HG02938 (cell line): ENCODE measurements at regions not wholly inside any gene's neighbourhood (a gene's known extent, or its start where the extent isn't known, plus 50 kb on each side); places are given as distances from the start of the nearest gene placed in this dataset.

Source experiments
- ATAC-seq: cut with Tn5 transposase; IDR thresholded peaks from one replicate; pipeline ENCODE4 v1.9.1; 2021; ENCODE audit warnings: mild to moderate bottlenecking, moderate library complexity; ENCODE audit not compliant: unreplicated experiment

- ATAC-seq, result no peak
These were observed 1537.1 kb upstream of the FLRT2 start for GRCh38 chr14:83992857-83993256.

GRCh38 chr14:83993545-83993944 lies 1536.4 kb upstream of the FLRT2 start:
- no peak for ATAC-seq

- ATAC-seq, result no peak
These were observed 1535.9 kb upstream of the FLRT2 start for GRCh38 chr14:83994020-83994419.

- no peak for ATAC-seq
These were observed 1528.9 kb upstream of the FLRT2 start for GRCh38 chr14:84001023-84001422.

GRCh38 chr14:84003346-84003745 lies 1526.6 kb upstream of the FLRT2 start:
- no peak for ATAC-seq

GRCh38 chr14:84006643-84007155 lies 1523.2 kb upstream of the FLRT2 start:
- ATAC-seq, result no peak

- ATAC-seq, result no peak
These were observed 1516.5 kb upstream of the FLRT2 start for GRCh38 chr14:84013424-84013823.

DNA sequence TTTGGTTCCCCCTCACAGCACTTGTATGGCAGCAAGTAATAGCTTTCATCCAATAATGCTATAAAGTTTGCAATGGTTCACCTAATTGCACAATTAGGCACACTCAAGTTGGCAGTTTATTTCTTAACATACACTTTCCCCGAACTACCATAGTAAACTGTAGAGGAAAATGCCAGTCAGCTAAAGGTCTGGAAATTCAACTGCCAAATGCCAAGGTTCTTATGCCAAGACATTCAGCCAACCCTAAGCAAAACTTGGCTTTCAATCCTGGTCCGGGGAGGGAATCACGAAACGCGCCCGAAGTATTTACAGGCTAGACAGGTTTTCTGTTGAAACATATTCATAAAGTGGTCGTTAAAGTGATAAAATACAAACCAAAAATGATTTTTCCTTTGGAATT lies 1512.4 kb upstream of the FLRT2 start:
- ATAC-seq, result no peak

DNA sequence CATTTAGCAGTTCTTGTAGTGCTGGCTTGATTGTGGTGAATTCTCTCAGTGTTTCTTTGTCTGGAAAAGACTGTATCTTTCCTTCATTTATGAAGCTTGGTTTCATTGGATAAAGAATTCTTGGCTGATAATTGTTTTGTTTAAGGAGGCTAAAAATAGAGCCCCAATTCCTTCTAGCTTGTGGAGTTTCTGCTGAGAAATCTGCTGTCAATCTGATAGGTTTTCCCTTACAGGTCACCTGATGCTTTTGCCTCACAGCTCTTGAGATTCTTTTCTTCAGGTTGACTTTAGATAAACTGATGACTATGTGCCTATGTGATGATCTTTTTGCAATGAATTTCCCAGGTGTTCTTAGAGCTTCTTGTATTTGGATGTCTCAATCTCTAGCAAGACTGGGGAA lies 1508.5 kb upstream of the FLRT2 start:
- ATAC-seq, result no peak

GRCh38 chr14:84024231-84024820 lies 1505.6 kb upstream of the FLRT2 start:
- ATAC-seq, result no peak

DNA sequence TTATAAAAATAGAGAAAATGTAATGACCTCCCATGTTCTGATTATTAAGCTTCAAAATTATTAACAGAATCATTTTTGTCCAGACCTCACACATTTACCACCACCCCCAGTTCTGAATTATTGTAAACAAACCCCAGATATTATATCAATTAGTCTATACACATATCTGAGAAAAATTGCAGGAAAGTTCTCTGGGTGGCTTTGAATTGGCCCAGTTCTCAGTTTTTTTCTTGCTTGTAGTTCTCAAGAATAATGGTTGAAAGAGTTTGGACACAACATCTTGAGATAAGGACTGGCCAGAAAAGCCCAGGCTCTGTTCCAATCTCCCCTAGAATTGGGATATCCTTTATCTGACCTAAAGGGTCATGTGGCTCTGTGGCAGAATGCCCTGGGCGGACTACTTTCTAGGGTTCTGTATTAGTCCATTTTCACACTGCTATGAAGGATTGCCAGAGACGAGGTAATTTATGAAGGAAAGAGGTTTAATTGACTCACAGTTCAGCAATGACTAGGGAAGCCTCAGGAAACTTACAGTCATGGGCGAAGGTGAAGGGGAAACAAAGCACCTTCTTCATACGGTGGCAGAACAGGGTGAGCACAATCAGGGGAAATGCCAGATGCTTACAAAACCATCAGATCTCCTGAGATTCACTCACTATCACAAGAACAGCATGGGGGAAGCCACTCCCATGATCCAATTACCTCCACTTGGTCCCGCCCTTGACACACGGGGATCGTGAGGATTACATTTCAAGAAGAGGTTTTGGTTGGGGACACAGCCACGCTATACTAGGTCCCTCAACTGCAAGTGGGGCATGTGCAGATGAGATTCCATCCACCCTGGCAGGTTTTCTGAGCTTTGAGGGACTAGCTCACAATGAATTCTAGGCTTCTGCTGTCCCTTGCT lies 1504.6 kb upstream of the FLRT2 start:
- no peak for ATAC-seq

DNA sequence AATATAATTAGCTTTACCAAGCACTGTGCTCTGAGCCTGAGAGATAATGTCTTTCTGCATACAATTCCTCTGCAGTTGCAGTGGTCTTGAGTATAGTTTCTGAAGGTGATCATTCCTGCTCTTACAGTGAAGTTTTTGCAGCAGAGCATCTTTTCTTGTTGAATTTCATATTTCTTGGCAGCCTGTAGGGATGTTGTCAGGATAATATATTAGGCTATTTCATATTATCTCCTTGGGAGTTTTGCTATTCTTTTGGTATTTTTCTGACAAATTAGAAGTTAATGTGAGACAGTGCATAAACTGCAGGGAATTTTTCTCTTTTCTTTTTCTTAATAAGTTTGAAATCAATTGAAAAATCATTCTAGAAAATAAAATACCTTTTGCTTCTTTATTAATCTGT lies 1502.6 kb upstream of the FLRT2 start:
- ATAC-seq, result no peak

- ATAC-seq, result no peak
These were observed 1501.8 kb upstream of the FLRT2 start for GRCh38 chr14:84028080-84028604.

DNA sequence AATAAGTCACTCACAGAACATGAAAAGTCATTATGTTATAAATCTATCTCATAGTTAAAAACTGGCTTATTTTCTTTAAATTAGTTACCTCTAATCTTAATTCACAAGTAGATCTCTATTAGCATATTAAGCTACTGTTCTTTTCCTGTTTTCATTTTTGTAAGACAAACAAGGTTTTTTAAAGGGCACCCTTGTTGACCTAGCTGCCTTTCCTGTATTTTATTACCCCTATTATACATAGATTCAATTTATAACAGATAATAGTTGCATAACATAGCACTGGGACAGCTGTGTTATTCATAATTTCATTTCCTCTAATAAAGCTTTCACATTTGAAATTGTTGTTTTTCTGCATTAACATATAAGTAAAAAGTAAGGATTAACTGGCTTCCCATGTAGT lies 1500.7 kb upstream of the FLRT2 start:
- ATAC-seq, result no peak

DNA sequence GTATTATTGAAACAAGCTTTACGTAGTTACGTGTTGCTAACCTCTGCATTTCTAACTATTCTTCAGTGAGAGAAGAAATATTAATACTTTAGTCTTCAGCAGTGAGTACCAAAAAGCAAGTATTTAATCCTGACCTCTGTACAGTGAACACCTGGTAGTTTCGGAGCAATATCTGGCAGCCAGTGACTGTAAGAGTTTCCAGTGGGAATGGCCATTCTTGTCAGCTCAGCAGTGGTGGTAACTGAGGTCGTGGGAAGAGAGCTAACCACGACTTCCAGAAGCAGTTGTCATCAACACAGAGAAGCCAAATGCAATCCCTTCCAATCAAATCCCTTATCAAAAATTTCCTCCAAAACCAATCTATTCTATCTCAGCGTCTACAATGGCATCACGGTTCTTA lies 1500.2 kb upstream of the FLRT2 start:
- no peak for ATAC-seq

- ATAC-seq, result no peak
These were observed 1493.1 kb upstream of the FLRT2 start for GRCh38 chr14:84036840-84037239.

GRCh38 chr14:84037593-84037992 lies 1492.4 kb upstream of the FLRT2 start:
- no peak for ATAC-seq

- no peak for ATAC-seq
These were observed 1489.8 kb upstream of the FLRT2 start for GRCh38 chr14:84040101-84040500.

DNA sequence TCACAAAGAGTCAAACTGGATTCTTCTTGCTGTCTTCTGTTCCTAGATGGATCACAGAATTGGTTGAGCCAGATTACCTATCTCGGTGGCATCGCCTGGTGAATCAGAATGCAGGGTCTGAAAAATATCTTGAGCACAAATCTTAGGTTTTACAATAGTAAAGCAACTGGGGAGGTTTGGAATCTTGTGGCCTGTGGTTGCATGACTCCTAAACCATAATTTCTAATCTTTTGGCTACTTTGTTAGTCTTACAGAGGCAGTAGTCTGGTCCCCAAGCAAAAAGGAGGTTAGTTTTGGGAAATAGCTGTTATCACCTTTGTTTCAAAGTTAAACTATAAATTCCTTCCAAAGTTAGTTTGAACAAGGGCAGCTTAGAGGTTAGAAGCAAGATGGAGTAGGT lies 1488.5 kb upstream of the FLRT2 start:
- ATAC-seq, result no peak

DNA sequence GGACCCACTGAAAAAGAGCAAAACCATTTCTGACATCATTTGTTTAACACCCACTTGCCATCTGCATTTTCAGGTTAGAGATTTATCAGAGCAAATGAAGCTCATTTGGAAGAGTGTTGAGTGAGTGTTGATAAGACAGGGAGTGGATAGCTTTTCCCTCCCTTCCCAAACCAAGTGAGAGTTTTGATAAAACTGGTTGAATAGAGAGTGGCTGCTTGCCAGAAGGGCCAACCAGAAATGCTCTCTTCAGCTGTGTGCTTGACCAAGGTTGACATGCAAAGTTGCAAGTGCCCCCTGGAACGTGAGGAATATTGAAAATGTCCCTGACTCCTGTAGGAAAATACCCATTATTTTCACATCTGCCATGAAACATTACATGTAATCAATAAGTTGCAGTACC lies 1487.0 kb upstream of the FLRT2 start:
- no peak for ATAC-seq

- ATAC-seq, result no peak
These were observed 1465.4 kb upstream of the FLRT2 start for GRCh38 chr14:84064316-84065125.
